ENCODE measurements at regions not wholly inside any gene's neighbourhood (a gene's known extent, or its start where the extent isn't known, plus 50 kb on each side); places are given as distances from the start of the nearest gene placed in this dataset.
"Not testable (repeated sequence)": the region's sequence is repeated elsewhere in the genome, so short reads cannot be mapped to it uniquely, and the experiment has no call there.

- not testable (repeated sequence) for H3K4me2 ChIP-seq (ENCODE audit: low read length); H3K27me3 ChIP-seq (ENCODE audit: insufficient read depth, low read length, poor library complexity); H3K79me2 ChIP-seq (ENCODE audit: control insufficient read depth, insufficient read depth, low read length); H3K56ac ChIP-seq (ENCODE audit: low read length); H4K8ac ChIP-seq (ENCODE audit: low read depth, low read length); H3K36me3 ChIP-seq (ENCODE audit: control insufficient read depth, insufficient read depth, low read length); H3K27ac ChIP-seq (ENCODE audit: low read depth, low read length); DNase-seq; H3K79me1 ChIP-seq (ENCODE audit: low read length); H3K4me3 ChIP-seq (ENCODE audit: low read length); H2BK15ac ChIP-seq (replicated peaks; ENCODE audit: low read depth); H3K9ac ChIP-seq (ENCODE audit: low read length); H2BK5ac ChIP-seq (ENCODE audit: low read length); H3K4me1 ChIP-seq (ENCODE audit: control insufficient read depth, low read depth, low read length); H3K23ac ChIP-seq (ENCODE audit: low read length); H2AK5ac ChIP-seq (ENCODE audit: low read length); H3K4ac ChIP-seq (ENCODE audit: low read depth, low read length); H4K5ac ChIP-seq (ENCODE audit: low read length); H3K18ac ChIP-seq (ENCODE audit: low read length); H2BK120ac ChIP-seq (ENCODE audit: low read depth, low read length)
- no CpG with 5 or more reads among the region's 1 CpG for WGBS (ENCODE audit: extremely low coverage, insufficient coverage, low lambda C conversion rate)
These were observed 128.9 kb upstream of the KLF3 start for GRCh38 chr4:38535071-38535470.

- H3K18ac ChIP-seq (ENCODE audit: low read length) = no peak overlapping the region
- H2BK5ac ChIP-seq (ENCODE audit: low read length) = no peak overlapping the region
- no peak overlapping the region for H3K4me2 ChIP-seq (ENCODE audit: low read length)
- no peak overlapping the region for H3K4ac ChIP-seq (ENCODE audit: low read depth, low read length)
- H3K56ac ChIP-seq (ENCODE audit: low read length) = no peak overlapping the region
- no CpG with 5 or more reads among the region's 5 CpGs for WGBS (ENCODE audit: extremely low coverage, insufficient coverage, low lambda C conversion rate)
- H3K79me1 ChIP-seq (ENCODE audit: low read length) = no peaks in the 10 kb centered on the region
- no peak overlapping the region for H2AK5ac ChIP-seq (ENCODE audit: low read length)
- H3K36me3 ChIP-seq (ENCODE audit: control insufficient read depth, insufficient read depth, low read length) = no peaks in the 10 kb centered on the region
- no peak overlapping the region for H2BK15ac ChIP-seq (replicated peaks; ENCODE audit: low read depth)
- DNase-seq = no peak
- no peak overlapping the region for H4K5ac ChIP-seq (ENCODE audit: low read length)
- no peak overlapping the region for H3K9ac ChIP-seq (ENCODE audit: low read length)
- no peak overlapping the region for H3K27ac ChIP-seq (ENCODE audit: low read depth, low read length)
- no peaks in the 10 kb centered on the region for H3K79me2 ChIP-seq (ENCODE audit: control insufficient read depth, insufficient read depth, low read length)
- H4K8ac ChIP-seq (ENCODE audit: low read depth, low read length) = no peak overlapping the region
- no peak overlapping the region for H2BK120ac ChIP-seq (ENCODE audit: low read depth, low read length)
- no peaks in the 10 kb centered on the region for H3K4me1 ChIP-seq (ENCODE audit: control insufficient read depth, low read depth, low read length)
- no peak overlapping the region for H3K23ac ChIP-seq (ENCODE audit: low read length)
- H3K27me3 ChIP-seq (ENCODE audit: insufficient read depth, low read length, poor library complexity) = no peaks in the 10 kb centered on the region
- H3K4me3 ChIP-seq (ENCODE audit: low read length) = no peak overlapping the region
These were observed 128.3 kb upstream of the KLF3 start for GRCh38 chr4:38535717-38536116.

GRCh38 chr4:38536716-38537115, 127.3 kb upstream of the KLF3 start:
- Histone ChIP-seq H3K4me2 (ENCODE audit: low read length) (no peak overlapping the region), H4K8ac (ENCODE audit: low read depth, low read length) (no peak overlapping the region), H3K9ac (ENCODE audit: low read length) (no peak overlapping the region), H2AK5ac (ENCODE audit: low read length) (no peak overlapping the region), H2BK15ac (replicated peaks; ENCODE audit: low read depth) (no peak overlapping the region), H3K4ac (ENCODE audit: low read depth, low read length) (no peak overlapping the region), H3K18ac (ENCODE audit: low read length) (no peak overlapping the region), H2BK5ac (ENCODE audit: low read length) (no peak overlapping the region), H3K27ac (ENCODE audit: low read depth, low read length) (no peak overlapping the region), H3K36me3 (ENCODE audit: control insufficient read depth, insufficient read depth, low read length) (no peaks in the 10 kb centered on the region), H3K4me1 (ENCODE audit: control insufficient read depth, low read depth, low read length) (no peaks in the 10 kb centered on the region), H4K5ac (ENCODE audit: low read length) (no peak overlapping the region), H2BK120ac (ENCODE audit: low read depth, low read length) (no peak overlapping the region), H3K27me3 (ENCODE audit: insufficient read depth, low read length, poor library complexity) (no peaks in the 10 kb centered on the region), H3K79me1 (ENCODE audit: low read length) (no peaks in the 10 kb centered on the region), H3K79me2 (ENCODE audit: control insufficient read depth, insufficient read depth, low read length) (no peaks in the 10 kb centered on the region), H3K4me3 (ENCODE audit: low read length) (no peak overlapping the region), H3K56ac (ENCODE audit: low read length) (no peak overlapping the region), H3K23ac (ENCODE audit: low read length) (no peak overlapping the region)
- no peak for DNase-seq
- no CpG with 5 or more reads among the region's 2 CpGs for WGBS (ENCODE audit: extremely low coverage, insufficient coverage, low lambda C conversion rate)

GRCh38 chr4:38537666-38538065, 126.3 kb upstream of the KLF3 start:
- Histone ChIP-seq H2BK15ac (replicated peaks; ENCODE audit: low read depth) (no peak overlapping the region), H2AK5ac (ENCODE audit: low read length) (no peak overlapping the region), H3K27ac (ENCODE audit: low read depth, low read length) (no peak overlapping the region), H3K23ac (ENCODE audit: low read length) (no peak overlapping the region), H3K79me1 (ENCODE audit: low read length) (no peaks in the 10 kb centered on the region), H3K56ac (ENCODE audit: low read length) (no peak overlapping the region), H2BK5ac (ENCODE audit: low read length) (no peak overlapping the region), H3K79me2 (ENCODE audit: control insufficient read depth, insufficient read depth, low read length) (no peaks in the 10 kb centered on the region), H3K4me3 (ENCODE audit: low read length) (no peak overlapping the region), H3K4ac (ENCODE audit: low read depth, low read length) (no peak overlapping the region), H3K18ac (ENCODE audit: low read length) (no peak overlapping the region), H3K9ac (ENCODE audit: low read length) (no peak overlapping the region), H4K8ac (ENCODE audit: low read depth, low read length) (no peak overlapping the region), H3K27me3 (ENCODE audit: insufficient read depth, low read length, poor library complexity) (no peaks in the 10 kb centered on the region), H2BK120ac (ENCODE audit: low read depth, low read length) (no peak overlapping the region), H3K4me1 (ENCODE audit: control insufficient read depth, low read depth, low read length) (no peaks in the 10 kb centered on the region), H3K36me3 (ENCODE audit: control insufficient read depth, insufficient read depth, low read length) (no peaks in the 10 kb centered on the region), H4K5ac (ENCODE audit: low read length) (no peak overlapping the region), H3K4me2 (ENCODE audit: low read length) (no peak overlapping the region)
- DNase-seq = no peak
- no CpG with 5 or more reads among the region's 1 CpG for WGBS (ENCODE audit: extremely low coverage, insufficient coverage, low lambda C conversion rate)

- no peak overlapping the region for H3K27ac ChIP-seq (ENCODE audit: low read depth, low read length)
- H3K4ac ChIP-seq (ENCODE audit: low read depth, low read length) = no peak overlapping the region
- H3K4me2 ChIP-seq (ENCODE audit: low read length) = no peak overlapping the region
- no peaks in the 10 kb centered on the region for H3K79me1 ChIP-seq (ENCODE audit: low read length)
- H3K4me3 ChIP-seq (ENCODE audit: low read length) = no peak overlapping the region
- H3K18ac ChIP-seq (ENCODE audit: low read length) = no peak overlapping the region
- no peak overlapping the region for H4K8ac ChIP-seq (ENCODE audit: low read depth, low read length)
- H3K36me3 ChIP-seq (ENCODE audit: control insufficient read depth, insufficient read depth, low read length) = no peaks in the 10 kb centered on the region
- no peak overlapping the region for H2BK120ac ChIP-seq (ENCODE audit: low read depth, low read length)
- WGBS (ENCODE audit: extremely low coverage, insufficient coverage, low lambda C conversion rate) = no CpG with 5 or more reads among the region's 2 CpGs
- H3K79me2 ChIP-seq (ENCODE audit: control insufficient read depth, insufficient read depth, low read length) = no peaks in the 10 kb centered on the region
- H3K56ac ChIP-seq (ENCODE audit: low read length) = no peak overlapping the region
- H2BK15ac ChIP-seq (replicated peaks; ENCODE audit: low read depth) = no peak overlapping the region
- no peaks in the 10 kb centered on the region for H3K4me1 ChIP-seq (ENCODE audit: control insufficient read depth, low read depth, low read length)
- no peaks in the 10 kb centered on the region for H3K27me3 ChIP-seq (ENCODE audit: insufficient read depth, low read length, poor library complexity)
- no peak overlapping the region for H2BK5ac ChIP-seq (ENCODE audit: low read length)
- H2AK5ac ChIP-seq (ENCODE audit: low read length) = no peak overlapping the region
- no peak for DNase-seq
- no peak overlapping the region for H3K23ac ChIP-seq (ENCODE audit: low read length)
- H4K5ac ChIP-seq (ENCODE audit: low read length) = no peak overlapping the region
- no peak overlapping the region for H3K9ac ChIP-seq (ENCODE audit: low read length)
These were observed 125.5 kb upstream of the KLF3 start for GRCh38 chr4:38538517-38538916.

- Histone ChIP-seq H3K4ac (ENCODE audit: low read depth, low read length) (no peak overlapping the region), H3K79me2 (ENCODE audit: control insufficient read depth, insufficient read depth, low read length) (no peaks in the 10 kb centered on the region), H3K4me1 (ENCODE audit: control insufficient read depth, low read depth, low read length) (no peaks in the 10 kb centered on the region), H3K79me1 (ENCODE audit: low read length) (no peaks in the 10 kb centered on the region), H3K4me2 (ENCODE audit: low read length) (no peak overlapping the region), H2BK5ac (ENCODE audit: low read length) (no peak overlapping the region), H2BK120ac (ENCODE audit: low read depth, low read length) (no peak overlapping the region), H4K8ac (ENCODE audit: low read depth, low read length) (no peak overlapping the region), H3K18ac (ENCODE audit: low read length) (no peak overlapping the region), H4K5ac (ENCODE audit: low read length) (no peak overlapping the region), H3K27me3 (ENCODE audit: insufficient read depth, low read length, poor library complexity) (no peaks in the 10 kb centered on the region), H3K4me3 (ENCODE audit: low read length) (no peak overlapping the region), H2AK5ac (ENCODE audit: low read length) (no peak overlapping the region), H3K36me3 (ENCODE audit: control insufficient read depth, insufficient read depth, low read length) (no peaks in the 10 kb centered on the region), H3K27ac (ENCODE audit: low read depth, low read length) (no peak overlapping the region), H3K56ac (ENCODE audit: low read length) (no peak overlapping the region), H2BK15ac (replicated peaks; ENCODE audit: low read depth) (no peak overlapping the region), H3K9ac (ENCODE audit: low read length) (no peak overlapping the region), H3K23ac (ENCODE audit: low read length) (no peak overlapping the region)
- no CpG with 5 or more reads among the region's 4 CpGs for WGBS (ENCODE audit: extremely low coverage, insufficient coverage, low lambda C conversion rate)
- no peak for DNase-seq
These were observed 124.5 kb upstream of the KLF3 start for GRCh38 chr4:38539501-38539900.
